Neutrophil (primary cell): ENCODE measurements at regions not wholly inside any gene's neighbourhood (a gene's known extent, or its start where the extent isn't known, plus 50 kb on each side); places are given as distances from the start of the nearest gene placed in this dataset.

Experiments
- H3K27ac ChIP-seq: fragments of 200-600 bp; sonication (generic); 2 replicates; pipeline ENCODE4 v1.5.1; 2016; ENCODE audit warnings: mild to moderate bottlenecking, moderate library complexity
- H3K27me3 ChIP-seq: fragments of 200-600 bp; sonication (generic); 2 replicates; pipeline ENCODE4 v1.6.0; 2016; ENCODE audit warnings: mild to moderate bottlenecking
- H3K36me3 ChIP-seq: fragments of 200-600 bp; sonication (generic); 2 replicates; pipeline ENCODE4 v1.5.1; 2017
- H3K4me1 ChIP-seq, 2 experiments: fragments of 200-600 bp in 1 of 2; sonication (generic) in 1 of 2; 1 replicate in 1 of 2; 2 replicates in 1 of 2; pipeline versions ENCODE4 v1.5.1 to v1.6.1; 2013 to 2016; ENCODE audit warnings: low read depth in 1 of 2, low read length in 1 of 2, mild to moderate bottlenecking in 1 of 2, moderate library complexity in 1 of 2; ENCODE audit not compliant: control insufficient read depth in 1 of 2, insufficient read depth in 1 of 2
- H3K4me3 ChIP-seq, 2 experiments: fragments of 200-600 bp in 1 of 2; sonication (generic) in 1 of 2; 1 replicate in 1 of 2; 2 replicates in 1 of 2; pipeline ENCODE4 v1.5.1; 2013 to 2016; ENCODE audit warnings: low read depth in 1 of 2, low read length in 1 of 2, mild to moderate bottlenecking in 1 of 2, moderate library complexity in 1 of 2
- H3K9me3 ChIP-seq: fragments of 200-600 bp; sonication (generic); 2 replicates; pipeline ENCODE4 v1.5.1; 2016
- TF ChIP-seq, protein P1 (sequence below): fragments of 200-600 bp; sonication (generic); IDR thresholded peaks from 2 replicates; pipeline ENCODE4 v1.5.1; 2016; ENCODE audit warnings: antibody characterized with exemption

DNA sequence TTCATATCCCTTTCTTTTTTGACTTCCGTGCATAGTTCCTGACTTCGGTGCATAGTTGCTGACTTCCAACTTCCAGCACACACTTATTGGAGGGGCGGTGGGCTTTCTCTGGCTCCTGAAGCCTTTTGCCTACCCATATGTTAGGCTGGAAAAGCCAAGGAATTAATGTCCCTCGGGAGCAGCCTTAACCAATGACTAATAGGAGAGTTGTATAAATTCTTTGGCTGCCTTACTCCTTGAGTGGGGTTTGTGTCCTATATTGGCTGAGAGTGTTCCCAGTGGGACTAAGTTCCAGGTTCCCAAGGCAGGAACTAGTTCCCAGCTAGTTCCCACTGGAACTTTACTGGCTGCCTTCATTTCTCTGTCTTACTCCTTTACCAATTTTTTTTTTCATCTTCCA lies 105.7 kb downstream of the ZNF326 start:
- Histone ChIP-seq H3K4me1 (no peaks in the 10 kb centered on the region), H3K36me3 (no peaks in the 10 kb centered on the region), H3K9me3 (no peaks in the 10 kb centered on the region), H3K4me3 (no peak overlapping the region), H3K27me3 (no peaks in the 10 kb centered on the region), H3K27ac (no peak overlapping the region)
- TF ChIP-seq, protein P1, sequence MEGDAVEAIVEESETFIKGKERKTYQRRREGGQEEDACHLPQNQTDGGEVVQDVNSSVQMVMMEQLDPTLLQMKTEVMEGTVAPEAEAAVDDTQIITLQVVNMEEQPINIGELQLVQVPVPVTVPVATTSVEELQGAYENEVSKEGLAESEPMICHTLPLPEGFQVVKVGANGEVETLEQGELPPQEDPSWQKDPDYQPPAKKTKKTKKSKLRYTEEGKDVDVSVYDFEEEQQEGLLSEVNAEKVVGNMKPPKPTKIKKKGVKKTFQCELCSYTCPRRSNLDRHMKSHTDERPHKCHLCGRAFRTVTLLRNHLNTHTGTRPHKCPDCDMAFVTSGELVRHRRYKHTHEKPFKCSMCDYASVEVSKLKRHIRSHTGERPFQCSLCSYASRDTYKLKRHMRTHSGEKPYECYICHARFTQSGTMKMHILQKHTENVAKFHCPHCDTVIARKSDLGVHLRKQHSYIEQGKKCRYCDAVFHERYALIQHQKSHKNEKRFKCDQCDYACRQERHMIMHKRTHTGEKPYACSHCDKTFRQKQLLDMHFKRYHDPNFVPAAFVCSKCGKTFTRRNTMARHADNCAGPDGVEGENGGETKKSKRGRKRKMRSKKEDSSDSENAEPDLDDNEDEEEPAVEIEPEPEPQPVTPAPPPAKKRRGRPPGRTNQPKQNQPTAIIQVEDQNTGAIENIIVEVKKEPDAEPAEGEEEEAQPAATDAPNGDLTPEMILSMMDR: no peak

GRCh38 chr1:90092441-90092840 lies 97.5 kb downstream of the ZNF326 start:
- H3K27me3 ChIP-seq: peaks cover 13% of the 10 kb centered on the region
- no peak overlapping the region for H3K27ac ChIP-seq
- TF ChIP-seq, protein P1: no peak
- H3K4me1 ChIP-seq: no peaks in the 10 kb centered on the region
- H3K4me3 ChIP-seq: no peak overlapping the region
- no peaks in the 10 kb centered on the region for H3K9me3 ChIP-seq
- no peaks in the 10 kb centered on the region for H3K36me3 ChIP-seq
